Cerebellar nuclear complex (tissue), 1 donor: ENCODE measurements at regions not wholly inside any gene's neighbourhood (a gene's known extent, or its start where the extent isn't known, plus 50 kb on each side); places are given as distances from the start of the nearest gene placed in this dataset.

Experiments
- DNase-seq, 2 experiments: peaks; one replicate each; lab custom pipeline; 2025; lab: John Stamatoyannopoulos, UW

GRCh38 chr7:115475761-115476385 is 554.0 kb downstream of the MDFIC start:
- no peak for DNase-seq

GRCh38 chr7:115475206-115475605 is 553.3 kb downstream of the MDFIC start:
- no peak for DNase-seq

GRCh38 chr7:115474137-115474536 is 552.2 kb downstream of the MDFIC start:
- DNase-seq: no peak

GRCh38 chr7:115471891-115472290 is 550.0 kb downstream of the MDFIC start:
- no peak for DNase-seq

- DNase-seq: no peak
Observed at GRCh38 chr7:115462301-115463015, 540.6 kb downstream of the MDFIC start.

- DNase-seq: no peak
Observed at GRCh38 chr7:115449689-115450088, 527.8 kb downstream of the MDFIC start.

GRCh38 chr7:115447495-115447894 is 525.6 kb downstream of the MDFIC start:
- no peak for DNase-seq

GRCh38 chr7:115441033-115441432 is 519.1 kb downstream of the MDFIC start:
- no peak for DNase-seq

GRCh38 chr7:115435178-115435577 is 513.3 kb downstream of the MDFIC start:
- DNase-seq: no peak

GRCh38 chr7:115429918-115430317 is 508.0 kb downstream of the MDFIC start:
- DNase-seq: no peak

GRCh38 chr7:115417662-115418061 is 495.8 kb downstream of the MDFIC start:
- no peak for DNase-seq

- DNase-seq: no peak
Observed at GRCh38 chr7:115410972-115411686, 489.2 kb downstream of the MDFIC start.

- DNase-seq: no peak
Observed at GRCh38 chr7:115410434-115410820, 488.5 kb downstream of the MDFIC start.

GRCh38 chr7:115409682-115410433 is 488.0 kb downstream of the MDFIC start:
- DNase-seq: no peak

- DNase-seq: no peak
Observed at GRCh38 chr7:115406219-115406618, 484.3 kb downstream of the MDFIC start.

- no peak for DNase-seq
Observed at GRCh38 chr7:115387137-115387536, 465.2 kb downstream of the MDFIC start.

GRCh38 chr7:115379321-115379720 is 457.4 kb downstream of the MDFIC start:
- DNase-seq: no peak

- no peak for DNase-seq
Observed at GRCh38 chr7:115368998-115369397, 447.1 kb downstream of the MDFIC start.

- no peak for DNase-seq
Observed at GRCh38 chr7:115363916-115364315, 442.0 kb downstream of the MDFIC start.

GRCh38 chr7:115359955-115360354 is 438.1 kb downstream of the MDFIC start:
- no peak for DNase-seq

- DNase-seq: no peak
Observed at GRCh38 chr7:115359119-115359518, 437.2 kb downstream of the MDFIC start.

GRCh38 chr7:115357703-115357999 is 435.8 kb downstream of the MDFIC start:
- no peak for DNase-seq
